Activated CD8-positive, alpha-beta T cell treated with anti-CD3 and anti-CD28 coated beads for 36 hours (primary cell): ENCODE measurements at regions not wholly inside any gene's neighbourhood (a gene's known extent, or its start where the extent isn't known, plus 50 kb on each side); places are given as distances from the start of the nearest gene placed in this dataset.

Source experiments
- ATAC-seq: fragments of 200-7000 bp; cut with Tn5 transposase; one replicate; pipeline ENCODE4 v1.10.0; 2021; ENCODE audit warnings: mild to moderate bottlenecking, moderate library complexity
- CTCF ChIA-PET: fragments of 350-600 bp; sonication (Branson Sonifier 250); formaldehyde crosslinking; loops from one replicate; lab custom pipeline; 2021; ENCODE audit warnings: antibody characterized with exemption; lab: Charles Lee
- POLR2A ChIA-PET: fragments of 350-600 bp; sonication (Branson Sonifier 250); formaldehyde crosslinking; loops from one replicate; lab custom pipeline; 2021; ENCODE audit warnings: antibody characterized with exemption; lab: Charles Lee
- DNase-seq: peaks from one replicate; pipeline ENCODE4 v3.0.0-alpha.2; 2020
- H3K27ac Mint-ChIP-seq: one replicate; pipeline ENCODE4 v1.8.0; 2021; ENCODE audit warnings: mild to moderate bottlenecking, mixed read lengths
- H3K27me3 Mint-ChIP-seq: one replicate; pipeline ENCODE4 v1.8.0; 2021; ENCODE audit warnings: mixed read lengths
- H3K36me3 Mint-ChIP-seq: one replicate; pipeline ENCODE4 v1.8.0; 2021; ENCODE audit warnings: low read depth, mixed read lengths
- H3K4me1 Mint-ChIP-seq: one replicate; pipeline ENCODE4 v1.8.0; 2021; ENCODE audit warnings: low read depth, mixed read lengths
- H3K4me3 Mint-ChIP-seq: one replicate; pipeline ENCODE4 v1.8.0; 2021; ENCODE audit warnings: mild to moderate bottlenecking, moderate library complexity, mixed read lengths
- H3K9me3 Mint-ChIP-seq: one replicate; pipeline ENCODE4 v1.8.0; 2021; ENCODE audit warnings: mixed read lengths
- intact Hi-C: fragments of 100-400 bp; cut with micrococcal nuclease; formaldehyde crosslinking; loops from one replicate; pipeline ENCODE4 v1.10.0; 2022
- TF ChIP-seq, protein P1 (sequence below): fragments of 200-600 bp; IDR thresholded peaks from one replicate; pipeline ENCODE4 v1.8.0; 2022; ENCODE audit warnings: antibody characterized with exemption, mild to moderate bottlenecking

DNA sequence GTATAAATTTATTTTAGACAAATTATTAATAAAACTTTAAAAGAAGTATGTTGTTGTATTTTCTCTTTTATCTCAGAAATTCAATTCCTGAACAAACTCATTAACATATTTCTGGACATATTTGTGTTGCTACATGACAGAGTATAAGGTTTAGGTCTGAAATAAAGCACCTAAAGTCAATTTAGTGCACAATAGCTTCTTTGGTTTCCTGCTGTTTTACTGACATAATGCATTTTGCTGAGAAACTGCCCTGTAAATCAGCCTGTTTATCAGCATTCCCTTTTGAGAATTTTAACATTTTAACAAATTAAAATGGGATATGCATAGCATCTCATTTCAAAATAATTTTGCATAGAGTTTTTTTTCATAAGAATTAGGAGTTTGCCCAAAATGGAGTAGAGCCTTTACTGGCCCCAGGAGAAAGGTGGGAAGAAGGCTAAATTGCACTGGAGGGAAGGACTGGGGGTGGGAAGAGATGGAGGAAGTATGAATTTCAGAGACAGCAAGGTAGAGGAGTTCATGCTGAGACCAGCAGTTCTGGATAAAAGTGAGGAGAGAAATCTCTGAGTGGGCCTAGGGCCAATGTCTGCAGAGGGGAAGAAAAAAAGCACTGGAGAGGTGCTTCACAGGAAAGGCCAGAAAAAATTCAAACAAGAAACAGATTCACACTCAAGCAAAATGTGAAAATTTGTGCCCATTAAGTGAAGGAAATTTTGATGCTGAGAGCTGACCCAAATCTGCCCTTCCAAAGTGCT lies 324.2 kb upstream of the HSF2 start:
- no peak for ATAC-seq
- TF ChIP-seq, protein P1, sequence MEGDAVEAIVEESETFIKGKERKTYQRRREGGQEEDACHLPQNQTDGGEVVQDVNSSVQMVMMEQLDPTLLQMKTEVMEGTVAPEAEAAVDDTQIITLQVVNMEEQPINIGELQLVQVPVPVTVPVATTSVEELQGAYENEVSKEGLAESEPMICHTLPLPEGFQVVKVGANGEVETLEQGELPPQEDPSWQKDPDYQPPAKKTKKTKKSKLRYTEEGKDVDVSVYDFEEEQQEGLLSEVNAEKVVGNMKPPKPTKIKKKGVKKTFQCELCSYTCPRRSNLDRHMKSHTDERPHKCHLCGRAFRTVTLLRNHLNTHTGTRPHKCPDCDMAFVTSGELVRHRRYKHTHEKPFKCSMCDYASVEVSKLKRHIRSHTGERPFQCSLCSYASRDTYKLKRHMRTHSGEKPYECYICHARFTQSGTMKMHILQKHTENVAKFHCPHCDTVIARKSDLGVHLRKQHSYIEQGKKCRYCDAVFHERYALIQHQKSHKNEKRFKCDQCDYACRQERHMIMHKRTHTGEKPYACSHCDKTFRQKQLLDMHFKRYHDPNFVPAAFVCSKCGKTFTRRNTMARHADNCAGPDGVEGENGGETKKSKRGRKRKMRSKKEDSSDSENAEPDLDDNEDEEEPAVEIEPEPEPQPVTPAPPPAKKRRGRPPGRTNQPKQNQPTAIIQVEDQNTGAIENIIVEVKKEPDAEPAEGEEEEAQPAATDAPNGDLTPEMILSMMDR = no peak
- Mint-ChIP-seq H3K9me3 (no peaks in the 10 kb centered on the region), H3K27ac (no peak overlapping the region), H3K36me3 (no peaks in the 10 kb centered on the region), H3K4me1 (no peaks in the 10 kb centered on the region), H3K4me3 (no peak overlapping the region), H3K27me3 (no peaks in the 10 kb centered on the region)
- POLR2A ChIA-PET = no interaction called here
- intact Hi-C loops = no loop called here
- no peak for DNase-seq
- CTCF ChIA-PET = no interaction called here

DNA sequence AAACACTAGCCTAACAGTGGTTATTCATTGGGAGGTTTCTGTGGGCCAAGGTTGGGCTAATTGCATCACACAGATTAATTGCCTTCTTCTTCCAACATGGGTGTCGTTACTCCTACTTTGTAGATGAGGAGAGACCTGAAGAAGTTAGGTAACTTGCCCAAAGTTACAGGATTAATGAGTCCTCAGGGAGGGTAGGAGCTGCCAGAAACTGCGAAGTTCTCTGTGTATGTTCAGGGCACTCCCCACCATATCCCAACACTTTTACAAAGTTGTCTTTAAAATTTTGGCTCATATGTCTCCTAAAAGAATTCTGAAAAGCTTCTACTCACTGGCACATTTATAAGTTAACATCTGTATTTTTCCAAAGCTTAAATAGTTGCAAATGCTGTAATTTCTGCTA lies 323.5 kb upstream of the HSF2 start:
- ChIA-PET POLR2A (no interaction called here), CTCF (no interaction called here)
- Mint-ChIP-seq H3K27ac (no peak overlapping the region), H3K9me3 (no peaks in the 10 kb centered on the region), H3K4me1 (no peaks in the 10 kb centered on the region), H3K27me3 (no peaks in the 10 kb centered on the region), H3K4me3 (no peak overlapping the region), H3K36me3 (no peaks in the 10 kb centered on the region)
- DNase-seq (no peak), ATAC-seq (no peak)
- TF ChIP-seq, protein P1 = no peak
- intact Hi-C loops = no loop called here

DNA sequence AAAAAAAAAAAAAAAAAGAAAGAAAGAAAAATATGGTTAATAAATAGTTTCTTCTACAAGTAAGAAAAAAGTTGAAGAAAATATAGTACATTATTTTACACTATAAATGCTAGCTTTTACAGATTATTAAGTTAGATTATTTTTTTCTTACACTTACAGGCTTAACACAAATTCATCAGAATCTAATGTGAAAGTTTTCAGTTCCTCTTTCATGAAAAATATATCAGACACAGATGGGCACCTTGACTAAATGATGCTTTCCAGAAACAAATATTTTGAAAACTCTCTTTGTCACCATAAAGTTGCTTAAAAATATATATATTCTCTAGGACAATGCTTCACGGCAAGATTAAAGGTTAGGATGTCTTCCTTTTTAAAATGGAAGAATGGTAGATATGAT lies 321.8 kb upstream of the HSF2 start:
- H3K27me3 Mint-ChIP-seq = no peaks in the 10 kb centered on the region
- no peaks in the 10 kb centered on the region for H3K9me3 Mint-ChIP-seq
- DNase-seq = no peak
- H3K36me3 Mint-ChIP-seq = no peaks in the 10 kb centered on the region
- TF ChIP-seq, protein P1 = no peak
- H3K4me3 Mint-ChIP-seq = no peak overlapping the region
- ATAC-seq = no peak
- CTCF ChIA-PET = no interaction called here
- POLR2A ChIA-PET = no interaction called here
- intact Hi-C loops = no loop called here
- no peaks in the 10 kb centered on the region for H3K4me1 Mint-ChIP-seq
- no peak overlapping the region for H3K27ac Mint-ChIP-seq

DNA sequence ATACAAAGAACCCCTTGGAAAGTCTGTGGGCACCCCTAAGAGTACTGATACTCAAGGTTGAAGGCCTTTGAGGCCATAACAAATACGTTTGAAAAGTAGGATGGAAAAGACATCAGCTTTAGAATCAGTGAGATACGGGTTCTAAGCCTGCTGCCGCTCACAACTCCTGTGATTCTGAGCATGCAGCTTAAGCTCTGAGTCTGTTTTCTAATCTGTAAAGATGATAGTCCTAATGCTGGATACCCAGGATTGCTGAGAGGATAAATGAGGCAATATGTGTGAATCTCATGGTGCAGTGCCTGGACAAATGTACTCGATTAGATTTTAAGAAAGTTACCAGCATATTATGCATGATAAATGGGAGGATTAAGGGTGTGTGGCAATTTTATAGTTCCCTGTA lies 321.0 kb upstream of the HSF2 start:
- Mint-ChIP-seq H3K27me3 (no peaks in the 10 kb centered on the region), H3K36me3 (no peaks in the 10 kb centered on the region), H3K27ac (no peak overlapping the region), H3K9me3 (no peaks in the 10 kb centered on the region), H3K4me1 (no peaks in the 10 kb centered on the region), H3K4me3 (no peak overlapping the region)
- intact Hi-C loops = no loop called here
- TF ChIP-seq, protein P1 = no peak
- CTCF ChIA-PET = no interaction called here
- no peak for ATAC-seq
- POLR2A ChIA-PET = no interaction called here
- DNase-seq = no peak

DNA sequence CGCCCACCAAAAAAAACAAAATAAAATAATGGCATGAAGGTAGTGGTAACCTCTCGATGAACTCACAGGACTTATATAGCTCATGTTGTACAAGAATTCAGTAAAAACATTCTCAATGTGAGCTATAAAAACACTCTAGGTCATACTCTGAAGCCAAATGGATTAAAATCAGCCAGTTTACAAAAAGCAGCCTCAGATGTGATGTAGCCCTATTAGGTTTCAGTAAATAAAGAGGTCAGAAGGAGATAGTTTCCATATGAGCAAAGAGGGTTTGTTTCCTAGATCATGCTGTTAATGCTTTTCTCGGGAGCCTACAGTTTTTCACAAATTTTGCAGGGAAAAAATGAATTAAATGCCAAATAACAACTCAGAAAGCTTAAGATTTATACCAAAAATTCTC lies 319.5 kb upstream of the HSF2 start:
- no peaks in the 10 kb centered on the region for H3K27me3 Mint-ChIP-seq
- H3K9me3 Mint-ChIP-seq = no peaks in the 10 kb centered on the region
- no peak overlapping the region for H3K27ac Mint-ChIP-seq
- intact Hi-C loops = no loop called here
- H3K4me3 Mint-ChIP-seq = no peak overlapping the region
- H3K36me3 Mint-ChIP-seq = no peaks in the 10 kb centered on the region
- no peaks in the 10 kb centered on the region for H3K4me1 Mint-ChIP-seq
- ChIA-PET POLR2A (no interaction called here), CTCF (no interaction called here)
- ATAC-seq (no peak), DNase-seq (no peak)
- TF ChIP-seq, protein P1 = no peak
